ENCODE measurements at regions not wholly inside any gene's neighbourhood (a gene's known extent, or its start where the extent isn't known, plus 50 kb on each side); places are given as distances from the start of the nearest gene placed in this dataset.
"Not testable (repeated sequence)": the region's sequence is repeated elsewhere in the genome, so short reads cannot be mapped to it uniquely, and the experiment has no call there.

GRCh38 chr20:40882152-40882551, 146.5 kb upstream of the TOP1 start:
- TF ChIP-seq CTCF (conservative IDR thresholded peaks at IDR 0.05; ENCODE audit: low read depth) = no peak
- CTCF ChIA-PET = interaction anchor here (0.6 to 1.0 kb wide), 2 partner anchors 8 to 18 kb away, joined by 3 to 8 read pairs; no protein-coding TSS in a partner anchor
- POLR2A ChIA-PET (ENCODE audit: low non-redundant PET) = no interaction called here
- H3K27ac ChIP-seq = no peak overlapping the region
- DNase-seq (ENCODE audit: low spot score) = no peak

DNA sequence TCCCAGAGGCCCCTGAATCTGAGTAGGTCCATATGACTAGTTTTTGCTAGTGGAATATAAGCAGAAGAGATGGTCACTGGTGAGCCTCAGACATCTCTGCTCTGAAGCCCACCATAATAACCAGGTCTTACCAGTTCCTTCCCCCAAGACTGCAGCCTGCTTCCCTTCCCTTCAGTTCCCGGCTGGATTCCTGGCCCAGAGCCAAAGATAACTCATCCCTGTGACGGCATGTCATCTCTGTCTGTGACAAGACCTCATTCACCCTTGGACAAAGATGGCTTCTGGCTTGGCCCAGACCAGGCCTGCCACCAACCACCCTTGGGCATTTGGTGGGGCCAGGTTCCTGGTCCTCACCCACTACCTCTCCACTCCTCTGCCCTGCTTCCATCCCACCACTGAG, 145.5 kb upstream of the TOP1 start:
- CTCF ChIA-PET = no interaction called here
- no peak overlapping the region for H3K27ac ChIP-seq
- POLR2A ChIA-PET (ENCODE audit: low non-redundant PET) = no interaction called here
- TF ChIP-seq CTCF (conservative IDR thresholded peaks at IDR 0.05; ENCODE audit: low read depth) = no peak
- DNase-seq (ENCODE audit: low spot score) = no peak

- H3K27ac ChIP-seq = no peak overlapping the region
- ChIA-PET POLR2A (ENCODE audit: low non-redundant PET) (no interaction called here), CTCF (no interaction called here)
- no peak for TF ChIP-seq CTCF (conservative IDR thresholded peaks at IDR 0.05; ENCODE audit: low read depth)
- no peak for DNase-seq (ENCODE audit: low spot score)
These were observed 141.5 kb upstream of the TOP1 start for GRCh38 chr20:40887105-40887504.

- DNase-seq (ENCODE audit: low spot score); H3K27ac ChIP-seq; POLR2A ChIA-PET (ENCODE audit: low non-redundant PET): not testable (repeated sequence)
- CTCF ChIA-PET = interaction anchor here (0.6 to 0.8 kb wide), 3 partner anchors 10 to 51 kb away, joined by 3 to 5 read pairs (median 4); no protein-coding TSS in a partner anchor
These were observed 139.4 kb upstream of the TOP1 start for GRCh38 chr20:40889266-40889665.

- no peak for DNase-seq (ENCODE audit: low spot score)
- no peak overlapping the region for H3K27ac ChIP-seq
- POLR2A ChIA-PET (ENCODE audit: low non-redundant PET) = no interaction called here
- CTCF ChIA-PET = no interaction called here
- no peak for TF ChIP-seq CTCF (conservative IDR thresholded peaks at IDR 0.05; ENCODE audit: low read depth)
These were observed 138.4 kb upstream of the TOP1 start for GRCh38 chr20:40890181-40890580.

DNA sequence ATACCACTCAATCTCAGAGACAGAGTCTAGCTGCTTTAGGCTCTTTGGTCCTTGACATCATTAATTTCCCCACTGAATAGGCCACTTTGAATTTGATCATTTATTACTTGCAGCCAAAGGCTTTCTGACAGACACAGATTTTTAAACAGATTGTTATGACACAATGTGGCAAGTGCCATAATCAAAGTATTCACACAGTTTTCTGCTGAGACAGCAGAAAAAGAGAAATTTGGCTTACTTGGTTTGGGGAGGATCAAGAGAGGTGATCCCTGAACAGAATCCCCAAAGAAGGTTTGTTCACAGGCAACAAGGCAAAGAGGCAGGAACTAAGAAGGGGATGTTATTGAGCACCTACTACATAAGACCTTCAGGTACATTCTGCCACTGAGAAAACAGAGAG, 138.0 kb upstream of the TOP1 start:
- no peak for TF ChIP-seq CTCF (conservative IDR thresholded peaks at IDR 0.05; ENCODE audit: low read depth)
- no peak for DNase-seq (ENCODE audit: low spot score)
- ChIA-PET CTCF (interaction anchor here (0.6 kb wide), 1 partner anchor 750 kb away, joined by 3 read pairs; no protein-coding TSS in a partner anchor), POLR2A (ENCODE audit: low non-redundant PET) (no interaction called here)
- no peak overlapping the region for H3K27ac ChIP-seq

GRCh38 chr20:40891351-40891750, 137.3 kb upstream of the TOP1 start:
- no peak for DNase-seq (ENCODE audit: low spot score)
- no peak overlapping the region for H3K27ac ChIP-seq
- ChIA-PET POLR2A (ENCODE audit: low non-redundant PET) (no interaction called here), CTCF (no interaction called here)
- no peak for TF ChIP-seq CTCF (conservative IDR thresholded peaks at IDR 0.05; ENCODE audit: low read depth)

All from RWPE1 (cell line).